ENCODE measurements at regions not wholly inside any gene's neighbourhood (a gene's known extent, or its start where the extent isn't known, plus 50 kb on each side); places are given as distances from the start of the nearest gene placed in this dataset.

DNA sequence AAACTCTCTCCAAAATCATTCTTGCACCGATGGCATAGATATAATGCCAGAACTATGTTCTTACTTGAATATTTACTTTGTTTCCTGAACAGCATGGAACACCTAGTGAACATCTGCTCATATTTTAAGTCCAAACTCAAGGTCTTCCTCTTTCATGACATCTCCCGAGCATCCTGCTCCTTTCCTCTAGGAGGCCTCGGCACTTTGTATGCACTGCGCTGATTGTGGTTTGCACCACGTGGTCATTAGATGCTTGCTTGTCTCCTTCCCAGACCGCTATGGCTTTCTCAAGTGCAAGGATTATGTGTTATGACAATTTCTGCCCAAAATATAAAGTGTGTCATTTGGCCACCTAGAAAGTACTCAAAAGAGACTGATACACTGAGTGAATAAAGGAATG, 912.0 kb downstream of the GALC start:
- TF ChIP-seq CTCF (IDR thresholded peaks at IDR 0.05; ENCODE audit: poor library complexity) (no peak), EZH2phosphoT487 (IDR thresholded peaks at IDR 0.05; ENCODE audit: low read depth, severe bottlenecking, unreplicated experiment) (no peak)

Data from hepatocyte (in vitro differentiated cells).